GM12878 (cell line): ENCODE measurements at regions not wholly inside any gene's neighbourhood (a gene's known extent, or its start where the extent isn't known, plus 50 kb on each side); places are given as distances from the start of the nearest gene placed in this dataset.

Experiments
- ATAC-seq: fragments of 200-7000 bp; cut with Tn5 transposase; 3 replicates; pipeline ENCODE4 v1.9.1; 2020; ENCODE audit warnings: mild to moderate bottlenecking, moderate library complexity
- BruUV-seq: library from RNA; stranded (reverse); fragments of 400-500 nt; replicated peaks from 2 replicates; lab custom pipeline; 2021; lab: Mats Ljungman, UMichigan
- CTCF ChIA-PET: fragments of 300-600 bp; sonication (Branson Sonifier 250); formaldehyde crosslinking; extraction: SDS; loops from one replicate; lab custom pipeline; 2021; ENCODE audit warnings: inconsistent platforms; lab: Yijun Ruan, JAX
- POLR2A ChIA-PET: fragments of 350-600 bp; formaldehyde crosslinking; extraction: SDS; loops from one replicate; lab custom pipeline; 2021; ENCODE audit warnings: inconsistent platforms; lab: Charles Lee
- RAD21 ChIA-PET: fragments of 300-600 bp; sonication (Branson Sonifier 250); formaldehyde crosslinking; loops from one replicate; lab custom pipeline; 2023; ENCODE audit warnings: antibody characterized with exemption; ENCODE audit not compliant: unreplicated experiment; lab: Charles Lee
- SMC1A ChIA-PET: fragments of 300-600 bp; sonication (Branson Sonifier 250); formaldehyde crosslinking; loops from one replicate; lab custom pipeline; 2023; ENCODE audit not compliant: unreplicated experiment, uncharacterized antibody; lab: Charles Lee
- DNase-seq: peaks from one replicate; pipeline ENCODE4 v3.0.0-alpha.2; 2011; ENCODE audit warnings: low read depth, low spot score
- FAIRE-seq: peaks from 3 replicates; lab custom pipeline; 2011; peaks lifted over from hg19 to GRCh38; lab: Jason Lieb, UNC
- H2AFZ ChIP-seq: 2 replicates; pipeline ENCODE4 v1.6.0; 2011; ENCODE audit warnings: low read depth, low read length, control low read depth; ENCODE audit not compliant: control insufficient read depth
- H3K27ac ChIP-seq: 2 replicates; pipeline ENCODE4 v1.5.1; 2011; ENCODE audit warnings: control low read depth; ENCODE audit not compliant: control insufficient read depth, insufficient read depth
- H3K27me3 ChIP-seq, 2 experiments: replicated peaks in 1 of 2; 2 replicates each; pipeline versions ENCODE4 v1.6.0 to v1.6.1; 2011; ENCODE audit warnings: low read length in 1 of 2; ENCODE audit not compliant: control insufficient read depth in 2 of 2, insufficient read depth in 2 of 2
- H3K36me3 ChIP-seq, 2 experiments: 2 replicates each; pipeline ENCODE4 v1.5.1; 2011; ENCODE audit warnings: low read length in 1 of 2; ENCODE audit not compliant: control insufficient read depth in 2 of 2, insufficient read depth in 2 of 2
- H3K4me1 ChIP-seq: 2 replicates; pipeline ENCODE4 v1.6.1; 2011; ENCODE audit warnings: mild to moderate bottlenecking, low read length, moderate library complexity, mixed read lengths; ENCODE audit not compliant: control insufficient read depth, insufficient read depth
- H3K4me2 ChIP-seq: 2 replicates; pipeline ENCODE4 v1.6.0; 2011; ENCODE audit warnings: control low read depth; ENCODE audit not compliant: control insufficient read depth, insufficient read depth
- H3K4me3 ChIP-seq: fragments of 200-600 bp; sonication (generic); 2 replicates; pipeline ENCODE4 v1.5.1; 2016
- H3K79me2 ChIP-seq: 2 replicates; pipeline ENCODE4 v1.6.0; 2011; ENCODE audit warnings: low read length; ENCODE audit not compliant: control insufficient read depth, insufficient read depth
- H3K9ac ChIP-seq: 2 replicates; pipeline ENCODE4 v1.8.0; 2011; ENCODE audit warnings: low read length, control low read depth, mixed read lengths; ENCODE audit not compliant: control insufficient read depth, insufficient read depth
- H3K9me3 ChIP-seq: replicated peaks from 3 replicates; pipeline ENCODE4 v1.5.1; 2011; ENCODE audit warnings: mild to moderate bottlenecking, low read length; ENCODE audit not compliant: control insufficient read depth, insufficient read depth
- H4K20me1 ChIP-seq: 2 replicates; pipeline ENCODE4 v1.6.0; 2011; ENCODE audit not compliant: control insufficient read depth, insufficient read depth
- BCL3 ChIP-seq: IDR thresholded peaks from 2 replicates; pipeline ENCODE4 v1.6.1; 2011; ENCODE audit warnings: borderline replicate concordance, low read depth, mild to moderate bottlenecking, moderate library complexity, low read length; ENCODE audit not compliant: insufficient read depth, poor library complexity, severe bottlenecking
- MTA3 ChIP-seq: IDR thresholded peaks from 2 replicates; pipeline ENCODE4 v1.6.1; 2012; ENCODE audit warnings: low read length, inconsistent platforms, borderline replicate concordance
- REST ChIP-seq: IDR thresholded peaks from 2 replicates; pipeline ENCODE4 v1.6.1; 2012; ENCODE audit warnings: mild to moderate bottlenecking, low read depth, low read length
- TBL1XR1 ChIP-seq: IDR thresholded peaks from 2 replicates; pipeline ENCODE4 v1.6.1; 2012; ENCODE audit warnings: low read depth, low read length, improper control_type of control experiment
- WGBS: methylation state at CpG from one replicate; pipeline ENCODE4 v1.1.6; 2016; ENCODE audit warnings: low lambda C conversion rate; ENCODE audit not compliant: insufficient replicate concordance, insufficient coverage; ENCODE audit errors: missing lambda C conversion rate; 5-methylcytosine and 5-hydroxymethylcytosine counted together
- in situ Hi-C: fragments of 300-500 bp; cut with MboI; formaldehyde crosslinking; loops from 9 replicates; pipeline ENCODE4 v1.14.3; 2018; ENCODE audit warnings: mixed read lengths
- intact Hi-C: fragments of 100-400 bp; cut with micrococcal nuclease; formaldehyde crosslinking; loops from one replicate; pipeline ENCODE4 v1.14.2; 2022; ENCODE audit not compliant: unreplicated experiment

GRCh38 chr2:16323126-16323520 lies 342.5 kb downstream of the CYRIA start:
- no peaks in the 10 kb centered on the region for H3K36me3 ChIP-seq
- H4K20me1 ChIP-seq: no peaks in the 10 kb centered on the region; the same call in 1 of the 2 replicates
- no peak for DNase-seq
- CTCF ChIA-PET: no interaction called here
- WGBS: 37% methylated on average over 4 of the region's 4 CpGs
- no peaks in the 10 kb centered on the region for H3K79me2 ChIP-seq
- no peak overlapping the region for H3K9ac ChIP-seq
- H3K4me2 ChIP-seq: no peak overlapping the region
- intact Hi-C loops: no loop called here
- no peak overlapping the region for H3K27ac ChIP-seq
- no peak overlapping the region for H2AFZ ChIP-seq
- POLR2A ChIA-PET: no interaction called here
- SMC1A ChIA-PET: no interaction called here
- TF ChIP-seq REST: no peak
- BruUV-seq: no TSS peak
- in situ Hi-C loops: no loop called here
- RAD21 ChIA-PET: no interaction called here
- H3K4me1 ChIP-seq: no peaks in the 10 kb centered on the region
- no peaks in the 10 kb centered on the region; a peak in 2 of 4 replicates for H3K27me3 ChIP-seq
- no peaks in the 10 kb centered on the region for H3K9me3 ChIP-seq
- no peak for ATAC-seq
- FAIRE-seq: no peak
- no peak overlapping the region for H3K4me3 ChIP-seq

GRCh38 chr2:16322308-16323125 lies 343.1 kb downstream of the CYRIA start:
- FAIRE-seq (no peak), DNase-seq (no peak)
- Histone ChIP-seq H4K20me1 (no peaks in the 10 kb centered on the region; the same call in 1 of the 2 replicates), H3K79me2 (no peaks in the 10 kb centered on the region), H3K27me3 (no peaks in the 10 kb centered on the region; a peak in 2 of 4 replicates), H3K36me3 (no peaks in the 10 kb centered on the region)
- ChIA-PET RAD21 (no interaction called here), CTCF (no interaction called here)
- in situ Hi-C loops: no loop called here
- intact Hi-C loops: no loop called here
- 7% methylated on average over 9 of the region's 9 CpGs for WGBS
- TF ChIP-seq BCL3 (no peak), MTA3 (no peak), TBL1XR1 (no peak)
- TF ChIP-seq, all 136 proteins: peak for 0
- Histone ChIP-seq H3K4me2 (no peak overlapping the region), H3K4me1 (no peaks in the 10 kb centered on the region), H3K9me3 (no peaks in the 10 kb centered on the region), H3K4me3 (no peak overlapping the region), H3K9ac (no peak overlapping the region), H3K27ac (no peak overlapping the region), H2AFZ (no peak overlapping the region)
- BruUV-seq: no TSS peak
- POLR2A ChIA-PET: no interaction called here
- ATAC-seq: no peak
- SMC1A ChIA-PET: no interaction called here
